K562 (cell line): ENCODE measurements at regions not wholly inside any gene's neighbourhood (a gene's known extent, or its start where the extent isn't known, plus 50 kb on each side); places are given as distances from the start of the nearest gene placed in this dataset.

Experiments used
- CTCF ChIP-seq, 3 experiments: IDR thresholded peaks in 2 of 3; conservative IDR thresholded peaks in 1 of 3; 2 replicates each; pipeline ENCODE4 v1.5.1; 2011 to 2012; ENCODE audit warnings: low read length in 3 of 3, mild to moderate bottlenecking in 3 of 3, control low read depth in 2 of 3, improper control_type of control experiment in 1 of 3, inconsistent platforms in 1 of 3, low read depth in 1 of 3, mixed read lengths in 1 of 3, moderate library complexity in 1 of 3; ENCODE audit not compliant: insufficient read depth in 2 of 3
- ELF1 ChIP-seq: fragments of 200-800 bp; sonication (Bioruptor generic); IDR thresholded peaks from 2 replicates; pipeline ENCODE4 v1.6.1; 2016; ENCODE audit warnings: missing genetic modification characterization, missing compliant biosample characterization
- HCFC1 ChIP-seq: IDR thresholded peaks from 2 replicates; pipeline ENCODE4 v1.6.1; 2012; ENCODE audit warnings: low read depth, low read length, improper control_type of control experiment
- KDM4B ChIP-seq, 2 experiments: fragments of 450-650 bp in 1 of 2; sonication (generic) in 1 of 2; IDR thresholded peaks; 2 replicates each; pipeline ENCODE4 v1.6.1; 2016 to 2017; ENCODE audit warnings: borderline replicate concordance in 2 of 2, antibody characterized with exemption in 1 of 2, low read depth in 1 of 2, mild to moderate bottlenecking in 1 of 2
- MYBL2 ChIP-seq, 2 experiments: fragments of 450-650 bp in 1 of 2; sonication (generic) in 1 of 2; formaldehyde crosslinking in 1 of 2; IDR thresholded peaks; 2 replicates each; pipeline versions ENCODE4 v1.6.1 to v1.8.1; 2017 to 2022; ENCODE audit warnings: borderline replicate concordance in 1 of 2, inconsistent platforms in 1 of 2, low read depth in 1 of 2, mild to moderate bottlenecking in 1 of 2, missing genetic modification reagents in 1 of 2, moderate library complexity in 1 of 2
- NR3C1 ChIP-seq: sonication (generic); formaldehyde crosslinking; IDR thresholded peaks from 2 replicates; pipeline ENCODE4 v1.8.1; 2022; ENCODE audit warnings: missing genetic modification reagents
- PRPF4 ChIP-seq: fragments of 200-400 bp; formaldehyde crosslinking; IDR thresholded peaks from one replicate; pipeline ENCODE4 v1.6.1; 2017; ENCODE audit warnings: low read length, low read depth, mild to moderate bottlenecking; ENCODE audit not compliant: insufficient read depth, poor library complexity, severe bottlenecking
- REST ChIP-seq, 2 experiments: fragments of 450-650 bp; formaldehyde crosslinking in 1 of 2; IDR thresholded peaks; 2 replicates each; pipeline versions ENCODE4 v1.4.0 to v1.6.1; 2014 to 2020; ENCODE audit warnings: mild to moderate bottlenecking in 2 of 2, borderline replicate concordance in 1 of 2, low read depth in 1 of 2
- SMAD1 ChIP-seq: fragments of 150-350 bp; IDR thresholded peaks from 2 replicates; pipeline ENCODE4 v1.6.1; 2014; ENCODE audit warnings: low read length, low read depth; ENCODE audit not compliant: partially characterized antibody
- TBL1XR1 ChIP-seq, 2 experiments: IDR thresholded peaks; 2 replicates each; pipeline ENCODE4 v1.6.1; 2012; ENCODE audit warnings: improper control_type of control experiment in 2 of 2, low read length in 2 of 2, mild to moderate bottlenecking in 1 of 2
- ZNF121 ChIP-seq: sonication (generic); formaldehyde crosslinking; conservative IDR thresholded peaks from 2 replicates; pipeline ENCODE4 v1.8.0; 2022; ENCODE audit warnings: missing genetic modification reagents
- ZNF232 ChIP-seq: sonication (generic); formaldehyde crosslinking; IDR thresholded peaks from 2 replicates; pipeline ENCODE4 v1.8.0; 2022; ENCODE audit warnings: mild to moderate bottlenecking, missing genetic modification reagents

GRCh38 chr13:65843314-65843731 lies 1386.8 kb downstream of the PCDH9 start:
- no peak for TF ChIP-seq ZNF121
- no peak for TF ChIP-seq HCFC1
- no peak for TF ChIP-seq ELF1 (tag)
- TF ChIP-seq NR3C1: no peak
- no peak for TF ChIP-seq PRPF4
- TF ChIP-seq KDM4B (IDR thresholded peaks at IDR 0.05; ENCODE audit: borderline replicate concordance in 2 of 2, low read depth in 1 of 2): no peak
- no peak for TF ChIP-seq ZNF232 (CRISPR knock-in tag)
- no peak for TF ChIP-seq CTCF (IDR thresholded peaks at IDR 0.05 in 2 of 3, conservative IDR thresholded peaks at IDR 0.05 in 1 of 3; ENCODE audit: insufficient read depth in 2 of 3, low read depth in 1 of 3, low read length in 3 of 3)
- no peak for TF ChIP-seq REST (IDR thresholded peaks at IDR 0.05; ENCODE audit: borderline replicate concordance)
- TF ChIP-seq REST (CRISPR knock-in tag; IDR thresholded peaks at IDR 0.05; ENCODE audit: low read depth): no peak
- no peak for TF ChIP-seq TBL1XR1 (IDR thresholded peaks at IDR 0.05; ENCODE audit: low read length in 2 of 2)
- TF ChIP-seq SMAD1: no peak
- no peak for TF ChIP-seq MYBL2 (IDR thresholded peaks at IDR 0.05; ENCODE audit: low read depth)
- TF ChIP-seq MYBL2 (CRISPR knock-in tag; IDR thresholded peaks at IDR 0.05; ENCODE audit: borderline replicate concordance): no peak
